A549 (cell line): ENCODE measurements at regions not wholly inside any gene's neighbourhood (a gene's known extent, or its start where the extent isn't known, plus 50 kb on each side); places are given as distances from the start of the nearest gene placed in this dataset.

Experiments
- ATAC-seq, 2 experiments: fragments of 200-7000 bp in 1 of 2; fragments of >200 bp in 1 of 2; cut with Nextera tagmentation in 1 of 2; cut with Tn5 transposase in 1 of 2; 3 replicates each; pipeline versions ENCODE4 v1.8.0 to v1.9.1; 2018 to 2020; ENCODE audit warnings: mild to moderate bottlenecking in 1 of 2, moderate library complexity in 1 of 2
- CTCF ChIA-PET: fragments of 300-600 bp; sonication (Branson Sonifier 250); formaldehyde crosslinking; extraction: SDS; loops from one replicate; lab custom pipeline; 2021; ENCODE audit warnings: antibody characterized with exemption, inconsistent platforms; lab: Yijun Ruan, JAX
- POLR2A ChIA-PET: fragments of 350-600 bp; formaldehyde crosslinking; extraction: SDS; loops from one replicate; lab custom pipeline; 2021; ENCODE audit warnings: antibody characterized with exemption, inconsistent platforms; lab: Yijun Ruan, JAX
- DNase-seq, 2 experiments: peaks; one replicate each; pipeline versions ENCODE4 v3.0.0 to v3.0.0-alpha.2; 2011 to 2016; ENCODE audit warnings: low read depth in 1 of 2, low spot score in 1 of 2
- FAIRE-seq: peaks from 2 replicates; lab custom pipeline; 2011; peaks lifted over from hg19 to GRCh38; lab: Jason Lieb, UNC
- H3K27ac ChIP-seq, 2 experiments: fragments of >200 bp; sonication (Bioruptor Twin); formaldehyde crosslinking; 3 replicates each; pipeline ENCODE4 v1.5.1; 2016 to 2017
- H3K4me1 ChIP-seq: fragments of >200 bp; sonication (Bioruptor Twin); formaldehyde crosslinking; 3 replicates; pipeline ENCODE4 v1.6.1; 2016
- H3K4me2 ChIP-seq: fragments of >200 bp; sonication (Bioruptor Twin); formaldehyde crosslinking; 3 replicates; pipeline ENCODE4 v1.6.1; 2016
- H3K4me3 ChIP-seq: fragments of >200 bp; sonication (Bioruptor Twin); formaldehyde crosslinking; 3 replicates; pipeline ENCODE4 v1.5.1; 2016
- H3K9me3 ChIP-seq: fragments of >200 bp; sonication (Bioruptor Twin); formaldehyde crosslinking; 3 replicates; pipeline ENCODE4 v1.6.1; 2016
- BHLHE40 ChIP-seq: IDR thresholded peaks from 2 replicates; pipeline ENCODE4 v1.6.1; 2012; ENCODE audit warnings: low read depth, low read length, inconsistent platforms
- CHD4 ChIP-seq: fragments of 200-600 bp; sonication (generic); IDR thresholded peaks from 2 replicates; pipeline ENCODE4 v1.6.1; 2016; ENCODE audit warnings: antibody characterized with exemption, mild to moderate bottlenecking, borderline replicate concordance
- HMGXB4 ChIP-seq: fragments of 250-450 bp; sonication (Bioruptor Pico); IDR thresholded peaks from 2 replicates; pipeline ENCODE4 v1.5.0; 2021; ENCODE audit warnings: mild to moderate bottlenecking, moderate library complexity, borderline replicate concordance
- HOXB5 ChIP-seq: fragments of 250-450 bp; sonication (Bioruptor Pico); IDR thresholded peaks from 2 replicates; pipeline ENCODE4 v1.5.0; 2020; ENCODE audit warnings: mild to moderate bottlenecking, moderate library complexity
- JUN ChIP-seq, 2 experiments: fragments of >200 bp; sonication (Bioruptor Twin); formaldehyde crosslinking; IDR thresholded peaks; 2 replicates in 1 of 2; 3 replicates in 1 of 2; pipeline ENCODE4 v1.6.1; 2016 to 2017
- KDM1A ChIP-seq: fragments of 200-600 bp; sonication (generic); IDR thresholded peaks from 2 replicates; pipeline ENCODE4 v1.6.1; 2016; ENCODE audit warnings: low read depth, mild to moderate bottlenecking
- NR3C1 ChIP-seq: fragments of >200 bp; sonication (Bioruptor Twin); formaldehyde crosslinking; IDR thresholded peaks from 3 replicates; pipeline ENCODE4 v1.6.1; 2017
- POLR2AphosphoS2 ChIP-seq: conservative IDR thresholded peaks from 2 replicates; pipeline ENCODE4 v1.6.1; 2012; ENCODE audit warnings: low read length, improper control_type of control experiment, inconsistent platforms
- RNF2 ChIP-seq: fragments of 200-600 bp; sonication (generic); IDR thresholded peaks from 2 replicates; pipeline ENCODE4 v1.6.1; 2016; ENCODE audit warnings: low read depth, mild to moderate bottlenecking, antibody characterized with exemption, moderate library complexity, borderline replicate concordance
- ZFP36 ChIP-seq: fragments of 450-650 bp; IDR thresholded peaks from 2 replicates; pipeline ENCODE4 v1.6.1; 2014; ENCODE audit warnings: borderline replicate concordance; ENCODE audit not compliant: partially characterized antibody
- ZNF302 ChIP-seq: fragments of 250-450 bp; sonication (Bioruptor Pico); IDR thresholded peaks from 2 replicates; pipeline ENCODE4 v1.9.0; 2021; ENCODE audit warnings: inconsistent platforms, mild to moderate bottlenecking, moderate library complexity
- ZSCAN20 ChIP-seq: fragments of 250-450 bp; sonication (Bioruptor Pico); IDR thresholded peaks from 2 replicates; pipeline ENCODE4 v1.8.0; 2022; ENCODE audit warnings: mild to moderate bottlenecking, moderate library complexity
- WGBS: methylation state at CpG from one replicate; pipeline ENCODE4 v1.1.6; 2017; ENCODE audit errors: missing lambda C conversion rate; 5-methylcytosine and 5-hydroxymethylcytosine counted together

GRCh38 chr7:41755096-41755495 lies 52.2 kb upstream of the INHBA start:
- POLR2A ChIA-PET = no interaction called here
- FAIRE-seq = no peak
- no peak for DNase-seq
- TF ChIP-seq ZNF302 (CRISPR knock-in tag) = no peak
- no peak for TF ChIP-seq CHD4
- TF ChIP-seq ZFP36 = no peak
- TF ChIP-seq NR3C1 = no peak
- no peak for TF ChIP-seq POLR2AphosphoS2
- TF ChIP-seq ZSCAN20 (CRISPR knock-in tag) = no peak
- no peak for TF ChIP-seq KDM1A
- no peak for TF ChIP-seq RNF2
- TF ChIP-seq JUN (IDR thresholded peaks at IDR 0.05) = no peak
- TF ChIP-seq, all 56 proteins: peak for 0
- no peak overlapping the region for H3K4me3 ChIP-seq
- CTCF ChIA-PET = no interaction called here
- WGBS = 2% methylated on average over 1 of the region's 1 CpG
- H3K4me1 ChIP-seq = no peaks in the 10 kb centered on the region
- H3K27ac ChIP-seq = no peak overlapping the region
- no peaks in the 10 kb centered on the region for H3K9me3 ChIP-seq
- H3K4me2 ChIP-seq = no peak overlapping the region
- ATAC-seq = no peak

GRCh38 chr7:41754046-41754445 lies 51.2 kb upstream of the INHBA start:
- H3K4me3 ChIP-seq = no peak overlapping the region
- no peak overlapping the region for H3K4me2 ChIP-seq
- POLR2A ChIA-PET = no interaction called here
- CTCF ChIA-PET = no interaction called here
- FAIRE-seq (no peak), ATAC-seq (no peak), DNase-seq (no peak)
- H3K9me3 ChIP-seq = no peaks in the 10 kb centered on the region
- H3K27ac ChIP-seq = no peak overlapping the region
- TF ChIP-seq RNF2 (no peak), BHLHE40 (no peak), HOXB5 (CRISPR knock-in tag) (no peak), HMGXB4 (no peak)
- no peaks in the 10 kb centered on the region for H3K4me1 ChIP-seq
